ENCODE measurements at regions not wholly inside any gene's neighbourhood (a gene's known extent, or its start where the extent isn't known, plus 50 kb on each side); places are given as distances from the start of the nearest gene placed in this dataset.
"Not testable (repeated sequence)": the region's sequence is repeated elsewhere in the genome, so short reads cannot be mapped to it uniquely, and the experiment has no call there.

DNA sequence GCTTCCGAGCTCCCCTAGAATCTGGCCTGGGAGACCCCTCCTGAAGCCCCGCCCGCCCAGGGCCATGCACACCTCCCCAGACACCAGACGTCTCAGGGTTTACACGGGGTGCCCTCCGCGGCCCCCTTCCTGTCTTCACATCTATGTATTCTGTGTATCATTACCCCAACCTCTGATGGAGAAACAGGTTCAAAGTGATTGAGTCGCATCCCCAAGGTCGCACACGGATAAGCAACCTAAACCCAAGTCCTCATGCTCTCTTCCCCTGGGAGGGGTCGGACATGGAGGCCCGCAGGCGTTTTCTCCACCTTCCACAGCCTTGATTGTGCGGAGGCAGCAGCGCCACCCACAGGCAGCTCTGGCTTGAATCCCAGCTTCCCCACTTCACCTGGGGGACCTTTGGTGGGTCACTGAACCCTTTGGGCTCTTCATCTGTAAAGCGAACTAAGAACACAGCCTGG, 237.3 kb downstream of the BCL11B start:
- no peak overlapping the region for H3K4me3 ChIP-seq (ENCODE audit: low read depth, low read length)
- POLR2A ChIA-PET = interaction anchor here (1.0 kb wide), 1 partner anchor 197 kb away, joined by 3 read pairs; no protein-coding TSS in a partner anchor
- CTCF ChIA-PET = no interaction called here
- no peak for DNase-seq (ENCODE audit: low read depth, low spot score)
- TF ChIP-seq, protein P1, sequence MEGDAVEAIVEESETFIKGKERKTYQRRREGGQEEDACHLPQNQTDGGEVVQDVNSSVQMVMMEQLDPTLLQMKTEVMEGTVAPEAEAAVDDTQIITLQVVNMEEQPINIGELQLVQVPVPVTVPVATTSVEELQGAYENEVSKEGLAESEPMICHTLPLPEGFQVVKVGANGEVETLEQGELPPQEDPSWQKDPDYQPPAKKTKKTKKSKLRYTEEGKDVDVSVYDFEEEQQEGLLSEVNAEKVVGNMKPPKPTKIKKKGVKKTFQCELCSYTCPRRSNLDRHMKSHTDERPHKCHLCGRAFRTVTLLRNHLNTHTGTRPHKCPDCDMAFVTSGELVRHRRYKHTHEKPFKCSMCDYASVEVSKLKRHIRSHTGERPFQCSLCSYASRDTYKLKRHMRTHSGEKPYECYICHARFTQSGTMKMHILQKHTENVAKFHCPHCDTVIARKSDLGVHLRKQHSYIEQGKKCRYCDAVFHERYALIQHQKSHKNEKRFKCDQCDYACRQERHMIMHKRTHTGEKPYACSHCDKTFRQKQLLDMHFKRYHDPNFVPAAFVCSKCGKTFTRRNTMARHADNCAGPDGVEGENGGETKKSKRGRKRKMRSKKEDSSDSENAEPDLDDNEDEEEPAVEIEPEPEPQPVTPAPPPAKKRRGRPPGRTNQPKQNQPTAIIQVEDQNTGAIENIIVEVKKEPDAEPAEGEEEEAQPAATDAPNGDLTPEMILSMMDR (IDR thresholded peaks at IDR 0.05; ENCODE audit: insufficient read depth, low read length, missing control alignments) = no peak

DNA sequence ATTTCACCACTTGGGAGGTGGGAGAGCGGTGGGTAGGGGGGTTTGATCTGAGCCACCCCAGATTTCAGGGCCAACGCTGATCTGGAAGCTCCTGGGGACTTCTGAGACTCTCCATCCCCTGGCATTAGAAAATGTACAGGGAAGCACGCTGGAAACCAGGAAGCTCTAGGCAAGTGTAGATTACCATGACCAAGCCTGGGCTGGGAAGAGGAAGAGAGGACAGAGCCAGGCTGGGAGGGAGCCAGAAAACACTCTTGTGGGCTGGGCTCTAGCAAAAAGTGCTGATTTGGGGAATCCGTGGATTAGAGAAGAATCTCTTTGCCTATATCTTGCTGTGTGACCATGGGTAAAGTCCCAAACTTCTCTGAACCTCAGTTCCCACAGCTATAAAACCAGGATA, 236.7 kb downstream of the BCL11B start:
- TF ChIP-seq, protein P1 (IDR thresholded peaks at IDR 0.05; ENCODE audit: insufficient read depth, low read length, missing control alignments) = no peak
- ChIA-PET POLR2A (interaction anchor here (1.0 kb wide), 1 partner anchor 197 kb away, joined by 3 read pairs; no protein-coding TSS in a partner anchor), CTCF (no interaction called here)
- H3K4me3 ChIP-seq (ENCODE audit: low read depth, low read length) = no peak overlapping the region
- DNase-seq (ENCODE audit: low read depth, low spot score) = no peak

DNA sequence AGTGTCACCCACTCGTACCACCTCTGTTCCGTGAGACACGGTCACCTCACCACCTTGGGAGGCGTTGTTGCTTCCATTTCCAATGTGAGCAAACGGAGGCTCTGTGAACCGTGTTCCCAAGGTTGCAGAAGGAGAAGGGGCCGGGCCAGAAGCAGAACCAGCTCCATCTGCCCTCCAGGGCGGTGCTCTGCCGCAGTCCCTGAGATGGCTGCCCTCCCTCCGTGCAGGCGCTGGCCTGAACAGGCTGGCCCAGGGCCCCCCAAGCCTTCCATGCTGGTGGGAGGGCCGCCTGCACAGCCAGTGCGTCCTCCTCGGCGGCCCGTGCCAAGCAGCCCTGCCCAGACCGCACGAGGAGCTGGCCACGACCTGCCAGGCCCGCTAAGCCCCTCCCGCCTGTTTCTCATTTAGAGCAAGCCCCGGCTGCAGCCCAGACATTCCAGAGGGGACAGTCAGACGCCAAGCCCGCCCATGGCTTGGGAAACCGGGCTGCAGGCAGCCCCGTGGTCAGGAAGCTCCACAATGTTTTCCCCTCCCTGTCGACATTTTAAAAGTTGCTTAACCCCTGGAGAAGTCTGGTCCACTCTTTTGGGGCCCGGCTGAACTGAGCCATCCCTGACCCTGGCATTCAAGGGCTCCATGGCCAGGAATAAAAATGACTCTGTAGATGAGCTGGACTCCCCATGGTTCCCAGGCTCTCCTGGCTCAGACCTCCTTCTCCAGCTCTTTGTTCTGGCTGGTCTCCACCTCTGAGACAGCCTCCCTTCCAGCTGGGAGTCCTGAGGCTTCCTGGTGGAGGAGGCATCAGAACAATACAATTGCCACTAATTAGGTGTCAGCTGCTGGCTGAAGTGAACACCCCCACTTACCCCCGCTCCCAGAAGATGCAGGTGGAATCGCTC, 236.0 kb downstream of the BCL11B start:
- peak; percentile 84 for DNase-seq (ENCODE audit: low read depth, low spot score)
- H3K4me3 ChIP-seq (ENCODE audit: low read depth, low read length) = peak overlapping the region; percentile 12; the same call in 1 of the 2 replicates
- TF ChIP-seq, protein P1 (IDR thresholded peaks at IDR 0.05; ENCODE audit: insufficient read depth, low read length, missing control alignments) = no peak
- ChIA-PET POLR2A (interaction anchor here (1.0 kb wide), 1 partner anchor 196 kb away, joined by 3 read pairs; no protein-coding TSS in a partner anchor), CTCF (interaction anchor here (0.8 to 1.2 kb wide), 2 partner anchors 18 to 230 kb away, joined by 3 read pairs; no protein-coding TSS in a partner anchor)

DNA sequence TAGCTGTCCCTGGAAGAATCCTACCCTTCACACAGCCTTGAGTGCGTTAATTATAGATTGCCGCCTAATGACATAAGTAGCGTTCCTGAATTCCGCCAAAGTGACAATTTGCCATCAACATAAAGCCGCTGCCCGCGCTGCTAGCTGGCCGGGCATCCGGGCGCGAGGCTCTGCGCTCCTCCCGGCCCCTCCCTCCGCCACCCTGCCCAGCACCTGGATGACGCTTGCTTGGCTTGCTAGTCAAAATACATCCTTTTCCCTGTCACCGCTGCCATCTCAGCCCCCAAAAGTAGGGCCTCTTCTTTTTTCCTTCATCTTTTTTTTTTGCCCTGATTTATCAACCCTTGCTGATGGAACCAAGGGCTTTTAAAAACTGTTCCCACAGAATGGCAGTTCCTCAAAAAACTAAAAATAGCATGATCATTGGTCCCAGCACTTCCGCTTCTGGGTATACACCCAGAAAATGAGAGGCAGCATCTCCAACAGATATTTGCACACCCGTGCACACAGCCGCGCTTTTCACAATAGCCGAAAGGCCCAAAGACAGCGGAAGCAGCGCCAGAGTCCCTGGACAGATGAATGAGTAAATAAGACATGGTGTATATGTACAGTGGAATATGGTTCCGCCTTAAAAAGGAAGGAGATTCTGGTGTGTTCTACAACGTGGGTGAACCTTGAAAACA, 235.2 kb downstream of the BCL11B start:
- CTCF ChIA-PET = interaction anchor here (1.2 kb wide), 1 partner anchor 17 kb away, joined by 3 read pairs; no protein-coding TSS in a partner anchor
- POLR2A ChIA-PET = no interaction called here
- DNase-seq (ENCODE audit: low read depth, low spot score) = no peak
- H3K4me3 ChIP-seq (ENCODE audit: low read depth, low read length) = no peak overlapping the region
- TF ChIP-seq, protein P1 (IDR thresholded peaks at IDR 0.05; ENCODE audit: insufficient read depth, low read length, missing control alignments) = no peak

DNA sequence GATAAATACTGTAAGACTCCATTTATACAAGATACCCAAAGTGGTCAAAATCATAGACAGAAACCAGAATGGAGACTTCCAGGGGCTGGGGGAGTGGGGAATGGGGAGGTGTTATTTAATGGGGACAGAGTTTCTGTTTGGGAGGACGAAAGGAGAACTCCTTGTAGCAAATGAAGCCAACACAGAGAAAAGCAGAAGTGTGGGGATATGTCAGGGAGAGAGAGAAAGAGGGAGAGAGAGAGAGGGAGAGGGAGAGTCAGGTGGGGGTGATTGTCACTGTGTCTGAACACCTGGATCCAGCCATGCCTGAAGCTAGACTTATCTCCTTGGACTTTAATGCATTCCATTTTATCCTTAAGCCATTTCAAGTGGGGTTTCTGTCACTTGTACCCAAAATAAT, 234.7 kb downstream of the BCL11B start:
- CTCF ChIA-PET; H3K4me3 ChIP-seq (ENCODE audit: low read depth, low read length); POLR2A ChIA-PET; DNase-seq (ENCODE audit: low read depth, low spot score): not testable (repeated sequence)

DNA sequence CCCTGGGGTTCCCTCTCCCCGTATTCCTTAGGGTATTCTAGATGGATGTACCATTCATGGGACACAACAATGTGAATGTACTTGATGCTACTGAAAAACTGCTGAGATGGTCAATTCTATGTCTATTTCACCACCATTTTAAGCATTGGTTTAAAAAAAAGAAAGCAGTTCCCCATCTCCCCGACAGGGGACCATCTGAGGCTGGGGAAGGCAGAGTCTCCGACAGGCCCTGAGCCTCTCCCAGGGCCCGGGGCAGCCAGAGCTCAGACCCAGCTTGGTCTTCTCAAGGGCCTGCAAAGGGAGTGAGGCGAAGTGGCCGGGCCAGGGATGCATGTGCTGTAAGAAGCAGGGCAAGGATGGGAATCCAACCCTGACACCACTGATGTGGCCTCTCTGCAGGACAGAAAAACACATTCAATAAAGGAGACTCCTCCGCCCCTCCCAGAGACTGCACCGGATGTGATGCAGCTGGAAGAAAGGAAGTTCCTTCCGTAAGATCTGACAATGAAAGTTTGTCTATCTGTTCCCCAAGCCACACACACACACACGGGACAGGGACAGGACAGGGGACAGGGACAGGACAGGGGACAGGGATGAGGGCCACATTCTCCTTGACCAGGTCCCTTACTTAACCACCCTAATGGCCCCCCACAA, 234.1 kb downstream of the BCL11B start:
- ChIA-PET POLR2A (no interaction called here), CTCF (no interaction called here)
- TF ChIP-seq, protein P1 (IDR thresholded peaks at IDR 0.05; ENCODE audit: insufficient read depth, low read length, missing control alignments) = no peak
- no peak overlapping the region for H3K4me3 ChIP-seq (ENCODE audit: low read depth, low read length)
- no peak for DNase-seq (ENCODE audit: low read depth, low spot score)

All from AG04449 (cell line).